ENCODE measurements at regions not wholly inside any gene's neighbourhood (a gene's known extent, or its start where the extent isn't known, plus 50 kb on each side); places are given as distances from the start of the nearest gene placed in this dataset.
"Not testable (repeated sequence)": the region's sequence is repeated elsewhere in the genome, so short reads cannot be mapped to it uniquely, and the experiment has no call there.

- no peak overlapping the region for H3K14ac ChIP-seq (ENCODE audit: insufficient read depth, low read length)
- H4K5ac ChIP-seq (ENCODE audit: insufficient read length, low read depth, low read length) = no peak overlapping the region
- no peak overlapping the region for H2BK120ac ChIP-seq (ENCODE audit: low read depth, low read length, poor library complexity, severe bottlenecking)
- H3K4me3 Mint-ChIP-seq = no peak overlapping the region
- no peak overlapping the region for H3K18ac ChIP-seq (ENCODE audit: insufficient read length, low read depth, low read length)
- no peaks in the 10 kb centered on the region for H3K79me1 ChIP-seq (ENCODE audit: insufficient read depth, low read depth, low read length, poor library complexity, severe bottlenecking)
- H3K56ac ChIP-seq (ENCODE audit: insufficient read length, low read depth, low read length) = no peak overlapping the region
- peaks cover 4 to 24% (median 4%) of the 10 kb centered on the region in 3 experiments; a peak in 5 of 7 replicates for H3K36me3 Mint-ChIP-seq (ENCODE audit: insufficient read depth in 1 of 3, low read depth in 3 of 3)
- no peak overlapping the region for H2AK5ac ChIP-seq (ENCODE audit: insufficient read length, low read length)
- H3K27me3 Mint-ChIP-seq (ENCODE audit: low read depth) = no peaks in the 10 kb centered on the region
- no peak overlapping the region for H4K8ac ChIP-seq (replicated peaks; ENCODE audit: insufficient read length, low read depth, low read length)
- no peak overlapping the region for H3T11ph ChIP-seq (ENCODE audit: low read length)
- no peaks in the 10 kb centered on the region for H4K20me1 ChIP-seq (ENCODE audit: control insufficient read depth, insufficient read depth, insufficient read length)
- no peak overlapping the region for H2BK20ac ChIP-seq (ENCODE audit: low read depth, low read length, poor library complexity, severe bottlenecking)
- H3K79me2 ChIP-seq (ENCODE audit: insufficient read depth, low read length) = no peaks in the 10 kb centered on the region
- H2BK5ac ChIP-seq (ENCODE audit: insufficient read length, low read length) = no peak overlapping the region
- no peak overlapping the region for H3K9ac ChIP-seq (ENCODE audit: extremely low read depth, insufficient read length, low read length)
- no peaks in the 10 kb centered on the region for H3K9me3 ChIP-seq (ENCODE audit: control insufficient read depth, low read depth, low read length)
- peaks cover 22 to 32% of the 10 kb centered on the region in 2 experiments for H3K9me3 Mint-ChIP-seq
- 100% methylated on average over 1 of the region's 4 CpGs for WGBS (ENCODE audit: extremely low coverage, insufficient read length, low lambda C conversion rate)
- H3K27ac Mint-ChIP-seq = no peak overlapping the region
- no peak overlapping the region for H3K4me2 ChIP-seq (ENCODE audit: insufficient read depth, insufficient read length, low read length)
- TF ChIP-seq CTCF (conservative IDR thresholded peaks at IDR 0.05) = no peak
- no peak for DNase-seq
- H2BK15ac ChIP-seq (ENCODE audit: low read depth, low read length) = no peak overlapping the region
- no peaks in the 10 kb centered on the region for H3K4me1 Mint-ChIP-seq
- no peaks in the 10 kb centered on the region for H3K4me1 ChIP-seq (ENCODE audit: insufficient read depth, low read length)
- no peak overlapping the region for H3K4ac ChIP-seq (ENCODE audit: low read depth, low read length)
- H2AFZ ChIP-seq (ENCODE audit: low read length) = no peak overlapping the region
- H3K27ac ChIP-seq (ENCODE audit: insufficient read length, low read depth, low read length) = no peak overlapping the region
- H4K91ac ChIP-seq (ENCODE audit: insufficient read length, low read depth, low read length) = no peak overlapping the region
- H3K23me2 ChIP-seq (ENCODE audit: insufficient read length, low read depth, low read length, poor library complexity, severe bottlenecking) = no peaks in the 10 kb centered on the region
- no peak overlapping the region for H2BK12ac ChIP-seq (ENCODE audit: insufficient read length, low read depth, low read length)
- no peak overlapping the region for H3K23ac ChIP-seq (ENCODE audit: insufficient read length, low read depth, low read length)
- no peaks in the 10 kb centered on the region for H3K27me3 ChIP-seq (ENCODE audit: insufficient read depth, low read length)
These were observed 419.8 kb upstream of the CHD1 start for GRCh38 chr5:99348597-99348996.

GRCh38 chr5:99339758-99340157 is 411.0 kb upstream of the CHD1 start:
- H3K9me3 Mint-ChIP-seq; H4K91ac ChIP-seq (ENCODE audit: insufficient read length, low read depth, low read length); H3K4me2 ChIP-seq (ENCODE audit: insufficient read depth, insufficient read length, low read length); H4K5ac ChIP-seq (ENCODE audit: insufficient read length, low read depth, low read length); H2AK5ac ChIP-seq (ENCODE audit: insufficient read length, low read length); H2BK12ac ChIP-seq (ENCODE audit: insufficient read length, low read depth, low read length); H3K4me1 Mint-ChIP-seq; H3K27me3 Mint-ChIP-seq (ENCODE audit: low read depth); H3K18ac ChIP-seq (ENCODE audit: insufficient read length, low read depth, low read length); H3K23ac ChIP-seq (ENCODE audit: insufficient read length, low read depth, low read length); H3K27ac ChIP-seq (ENCODE audit: insufficient read length, low read depth, low read length); H3K4ac ChIP-seq (ENCODE audit: low read depth, low read length); H4K8ac ChIP-seq (replicated peaks; ENCODE audit: insufficient read length, low read depth, low read length); DNase-seq; H3K23me2 ChIP-seq (ENCODE audit: insufficient read length, low read depth, low read length, poor library complexity, severe bottlenecking); H3K56ac ChIP-seq (ENCODE audit: insufficient read length, low read depth, low read length); H3K27me3 ChIP-seq (ENCODE audit: insufficient read depth, low read length); H2BK20ac ChIP-seq (ENCODE audit: low read depth, low read length, poor library complexity, severe bottlenecking); H3K27ac Mint-ChIP-seq; H3K4me3 Mint-ChIP-seq; H2BK5ac ChIP-seq (ENCODE audit: insufficient read length, low read length); H3K9me3 ChIP-seq (ENCODE audit: control insufficient read depth, low read depth, low read length); H2AFZ ChIP-seq (ENCODE audit: low read length); H3K14ac ChIP-seq (ENCODE audit: insufficient read depth, low read length); H4K20me1 ChIP-seq (ENCODE audit: control insufficient read depth, insufficient read depth, insufficient read length); H3K79me2 ChIP-seq (ENCODE audit: insufficient read depth, low read length); H2BK120ac ChIP-seq (ENCODE audit: low read depth, low read length, poor library complexity, severe bottlenecking); H3K4me1 ChIP-seq (ENCODE audit: insufficient read depth, low read length); H3K79me1 ChIP-seq (ENCODE audit: insufficient read depth, low read depth, low read length, poor library complexity, severe bottlenecking); H3T11ph ChIP-seq (ENCODE audit: low read length); H2BK15ac ChIP-seq (ENCODE audit: low read depth, low read length); H3K9ac ChIP-seq (ENCODE audit: extremely low read depth, insufficient read length, low read length); H3K36me3 Mint-ChIP-seq (ENCODE audit: insufficient read depth in 1 of 3, low read depth in 3 of 3): not testable (repeated sequence)
- WGBS (ENCODE audit: extremely low coverage, insufficient read length, low lambda C conversion rate) = no CpG with 5 or more reads among the region's 2 CpGs
